ENCODE measurements at regions not wholly inside any gene's neighbourhood (a gene's known extent, or its start where the extent isn't known, plus 50 kb on each side); places are given as distances from the start of the nearest gene placed in this dataset.

DNA sequence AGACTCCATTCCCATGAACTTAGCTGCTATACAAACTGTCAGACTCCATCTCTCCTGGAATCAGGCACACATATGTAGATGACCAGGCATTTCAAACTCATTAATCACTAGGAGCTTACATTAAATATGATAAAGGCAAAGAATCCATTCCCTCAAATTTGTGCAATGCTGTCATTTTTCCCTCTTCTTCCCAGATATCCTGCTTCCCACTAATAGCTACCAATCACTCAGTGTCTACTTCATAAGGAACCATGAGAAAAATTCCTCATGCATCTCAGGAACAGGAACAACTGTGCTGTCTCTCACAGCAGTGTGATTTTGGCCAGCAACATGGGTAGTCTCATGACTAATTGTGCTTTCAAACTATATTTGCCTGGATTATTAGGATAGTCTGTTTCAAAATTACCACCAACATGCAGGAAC is 133.9 kb downstream of the DKK1 start:
- intact Hi-C loops (cut with micrococcal nuclease; ENCODE audit: unreplicated experiment), result no loop called here
- BruUV-seq (replicated peaks), result no TSS peak
- Mint-ChIP-seq H3K27me3 (ENCODE audit: unreplicated experiment) (no peaks in the 10 kb centered on the region), H3K27ac (ENCODE audit: unreplicated experiment) (no peak overlapping the region), H3K4me3 (ENCODE audit: low read depth, unreplicated experiment) (no peak overlapping the region), H3K36me3 (ENCODE audit: insufficient read depth, unreplicated experiment) (no peaks in the 10 kb centered on the region), H3K4me1 (ENCODE audit: low read depth, unreplicated experiment) (peaks cover 9% of the 10 kb centered on the region), H3K9me3 (ENCODE audit: low read depth, unreplicated experiment) (no peaks in the 10 kb centered on the region)
- DNase-seq, result no peak
- CTCF ChIA-PET, result no interaction called here
- no peak for TF ChIP-seq CTCF (IDR thresholded peaks at IDR 0.05; ENCODE audit: unreplicated experiment)

DNA sequence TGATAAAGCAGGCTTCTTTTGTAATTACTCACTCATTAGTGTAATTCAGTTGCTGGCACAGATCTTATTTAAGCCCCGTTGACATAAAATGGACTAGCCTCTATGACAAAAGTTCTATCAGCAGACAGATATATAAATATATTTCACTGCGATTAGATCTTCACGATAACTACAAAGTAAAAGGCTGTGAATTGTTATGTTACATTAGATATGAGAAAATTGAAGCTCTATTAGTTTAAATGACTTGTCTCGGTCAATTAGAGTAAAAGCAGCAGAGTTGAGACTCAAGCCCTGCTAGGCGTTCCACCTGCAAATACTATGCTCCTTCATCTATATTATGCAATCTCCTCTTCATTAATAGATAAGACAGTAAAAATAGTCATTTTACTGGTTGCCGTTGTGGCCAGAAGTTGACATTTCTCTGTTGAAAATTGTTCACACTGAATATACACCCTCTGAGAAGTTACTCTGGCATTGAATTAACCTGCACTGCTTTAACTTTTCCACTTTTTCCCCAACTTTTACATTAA is 136.7 kb downstream of the DKK1 start:
- no peaks in the 10 kb centered on the region for H3K4me1 Mint-ChIP-seq (ENCODE audit: low read depth, unreplicated experiment)
- no peak overlapping the region for H3K4me3 Mint-ChIP-seq (ENCODE audit: low read depth, unreplicated experiment)
- TF ChIP-seq CTCF (IDR thresholded peaks at IDR 0.05; ENCODE audit: unreplicated experiment), result no peak
- intact Hi-C loops (cut with micrococcal nuclease; ENCODE audit: unreplicated experiment), result no loop called here
- H3K27me3 Mint-ChIP-seq (ENCODE audit: unreplicated experiment), result no peaks in the 10 kb centered on the region
- BruUV-seq (replicated peaks), result no TSS peak
- no peak for DNase-seq
- H3K27ac Mint-ChIP-seq (ENCODE audit: unreplicated experiment), result no peak overlapping the region
- no peaks in the 10 kb centered on the region for H3K9me3 Mint-ChIP-seq (ENCODE audit: low read depth, unreplicated experiment)
- H3K36me3 Mint-ChIP-seq (ENCODE audit: insufficient read depth, unreplicated experiment), result no peaks in the 10 kb centered on the region
- CTCF ChIA-PET, result no interaction called here

- Mint-ChIP-seq H3K4me1 (ENCODE audit: low read depth, unreplicated experiment) (no peaks in the 10 kb centered on the region), H3K9me3 (ENCODE audit: low read depth, unreplicated experiment) (no peaks in the 10 kb centered on the region), H3K36me3 (ENCODE audit: insufficient read depth, unreplicated experiment) (no peaks in the 10 kb centered on the region), H3K4me3 (ENCODE audit: low read depth, unreplicated experiment) (no peak overlapping the region), H3K27ac (ENCODE audit: unreplicated experiment) (no peak overlapping the region), H3K27me3 (ENCODE audit: unreplicated experiment) (no peaks in the 10 kb centered on the region)
- no peak for TF ChIP-seq CTCF (IDR thresholded peaks at IDR 0.05; ENCODE audit: unreplicated experiment)
- intact Hi-C loops (cut with micrococcal nuclease; ENCODE audit: unreplicated experiment), result no loop called here
- no TSS peak for BruUV-seq (replicated peaks)
- DNase-seq, result no peak
- CTCF ChIA-PET, result no interaction called here
Observed at GRCh38 chr10:52451817-52452216, 137.7 kb downstream of the DKK1 start.

DNA sequence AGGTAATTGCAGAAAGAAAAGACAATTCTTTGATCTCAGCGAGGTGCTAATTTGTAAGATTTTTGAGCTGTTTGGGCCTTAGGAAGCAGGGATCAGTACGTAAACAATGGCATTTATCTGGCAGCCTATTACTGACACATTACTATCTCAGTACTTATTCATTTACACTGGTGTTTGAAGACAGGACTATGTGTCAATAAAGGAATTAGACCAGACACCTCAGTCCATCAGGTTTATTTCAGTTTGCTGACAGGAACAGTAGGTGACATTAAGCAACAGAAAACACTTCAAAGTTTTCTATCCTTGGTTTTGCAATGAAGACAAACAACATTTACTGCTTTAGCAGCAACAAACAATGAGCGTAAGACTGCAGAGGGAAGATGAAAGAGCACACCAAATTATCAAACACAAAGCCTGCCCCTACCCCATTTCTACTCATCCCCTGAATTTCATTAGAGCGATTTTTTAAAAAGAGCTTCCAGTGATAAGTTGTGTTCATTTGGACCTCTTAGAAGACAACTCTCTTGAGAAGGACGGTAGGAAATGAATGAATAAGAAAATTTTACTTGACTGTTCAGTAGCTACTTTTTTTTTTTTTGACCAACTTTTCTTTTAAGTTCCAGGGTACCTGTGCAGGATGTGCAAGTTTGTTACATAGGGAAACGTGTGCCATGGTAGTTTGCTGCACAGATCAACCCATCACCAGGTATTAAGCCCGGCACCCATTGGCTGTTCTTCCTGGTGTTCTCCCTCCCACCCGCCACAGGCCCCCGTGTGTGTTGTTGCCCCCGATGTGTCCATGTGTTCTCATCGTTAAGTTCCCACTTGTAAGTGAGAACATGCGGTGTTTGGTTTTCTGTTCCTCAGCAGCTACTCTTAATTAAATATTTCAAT is 138.8 kb downstream of the DKK1 start:
- Mint-ChIP-seq H3K27ac (ENCODE audit: unreplicated experiment) (no peak overlapping the region), H3K27me3 (ENCODE audit: unreplicated experiment) (no peaks in the 10 kb centered on the region), H3K36me3 (ENCODE audit: insufficient read depth, unreplicated experiment) (no peaks in the 10 kb centered on the region), H3K4me3 (ENCODE audit: low read depth, unreplicated experiment) (no peak overlapping the region), H3K4me1 (ENCODE audit: low read depth, unreplicated experiment) (no peaks in the 10 kb centered on the region), H3K9me3 (ENCODE audit: low read depth, unreplicated experiment) (no peaks in the 10 kb centered on the region)
- intact Hi-C loops (cut with micrococcal nuclease; ENCODE audit: unreplicated experiment), result no loop called here
- CTCF ChIA-PET, result no interaction called here
- DNase-seq, result no peak
- BruUV-seq (replicated peaks), result no TSS peak
- TF ChIP-seq CTCF (IDR thresholded peaks at IDR 0.05; ENCODE audit: unreplicated experiment), result no peak
